ENCODE measurements at regions not wholly inside any gene's neighbourhood (a gene's known extent, or its start where the extent isn't known, plus 50 kb on each side); places are given as distances from the start of the nearest gene placed in this dataset.

- no peak for TF ChIP-seq CTCF (IDR thresholded peaks at IDR 0.05)
- TF ChIP-seq POLR2A (IDR thresholded peaks at IDR 0.05): no peak
Observed at GRCh38 chr2:51710222-51710621, 678.3 kb upstream of the NRXN1 start.
